GM18907 (cell line): ENCODE measurements at regions not wholly inside any gene's neighbourhood (a gene's known extent, or its start where the extent isn't known, plus 50 kb on each side); places are given as distances from the start of the nearest gene placed in this dataset.
"Not testable (repeated sequence)": the region's sequence is repeated elsewhere in the genome, so short reads cannot be mapped to it uniquely, and the experiment has no call there.

Experiments
- ATAC-seq: cut with Tn5 transposase; IDR thresholded peaks from one replicate; pipeline ENCODE4 v1.9.1; 2021; ENCODE audit warnings: mild to moderate bottlenecking, moderate library complexity; ENCODE audit not compliant: unreplicated experiment

DNA sequence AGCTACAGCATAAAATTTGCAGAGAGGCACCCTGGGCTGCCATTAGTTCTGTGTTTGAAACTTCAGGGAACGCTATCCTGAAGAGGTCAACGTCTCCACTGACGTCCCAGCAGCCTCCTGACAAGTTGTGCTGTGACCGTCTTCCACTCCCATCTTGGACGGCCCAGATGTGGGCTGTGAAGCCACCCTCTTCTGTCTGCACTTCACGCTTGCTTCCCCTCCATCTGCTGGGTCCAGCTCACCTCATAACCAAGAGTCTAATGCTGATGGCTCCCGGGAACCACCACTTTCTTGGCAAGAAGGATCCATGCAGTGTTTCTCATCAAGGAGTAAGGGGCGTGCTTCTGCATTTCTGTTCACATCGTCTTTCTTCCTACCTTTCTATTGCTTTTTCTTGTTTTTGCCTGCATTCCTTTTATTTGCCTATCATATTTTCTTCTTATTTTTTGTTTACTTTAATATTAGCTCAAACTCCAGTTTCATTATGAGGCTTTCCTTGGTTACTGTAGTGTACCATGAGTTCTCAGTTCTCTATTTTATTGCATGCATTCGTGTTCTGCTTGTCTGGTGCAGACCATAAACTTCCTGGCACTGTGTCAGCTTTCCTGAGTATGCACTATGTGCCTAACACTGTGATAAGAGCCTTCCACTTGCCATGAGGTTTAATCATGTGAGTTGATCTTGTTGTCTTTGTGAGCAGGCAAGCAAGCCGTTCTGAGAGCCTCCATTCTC is 631.8 kb upstream of the RAB6C start:
- peak; percentile 100 for ATAC-seq

DNA sequence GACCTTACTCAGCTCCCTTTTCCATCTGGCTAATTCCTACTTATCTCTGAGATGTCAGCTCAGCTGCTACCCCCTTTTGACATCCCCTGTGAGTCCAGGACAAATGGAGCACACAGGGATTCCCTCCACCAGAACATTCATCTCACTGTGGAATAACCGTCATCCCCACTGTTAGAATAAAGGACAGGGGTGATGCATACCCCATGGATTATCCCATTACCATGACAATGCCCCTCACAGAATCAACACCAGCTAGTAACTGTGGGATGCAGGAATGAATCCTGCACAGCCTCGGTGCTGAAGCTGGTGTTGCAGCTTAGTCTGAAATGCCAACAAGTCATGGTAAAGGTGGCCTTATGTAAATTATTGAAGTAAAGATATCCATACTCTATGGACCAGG is 624.8 kb upstream of the RAB6C start:
- ATAC-seq = no peak

DNA sequence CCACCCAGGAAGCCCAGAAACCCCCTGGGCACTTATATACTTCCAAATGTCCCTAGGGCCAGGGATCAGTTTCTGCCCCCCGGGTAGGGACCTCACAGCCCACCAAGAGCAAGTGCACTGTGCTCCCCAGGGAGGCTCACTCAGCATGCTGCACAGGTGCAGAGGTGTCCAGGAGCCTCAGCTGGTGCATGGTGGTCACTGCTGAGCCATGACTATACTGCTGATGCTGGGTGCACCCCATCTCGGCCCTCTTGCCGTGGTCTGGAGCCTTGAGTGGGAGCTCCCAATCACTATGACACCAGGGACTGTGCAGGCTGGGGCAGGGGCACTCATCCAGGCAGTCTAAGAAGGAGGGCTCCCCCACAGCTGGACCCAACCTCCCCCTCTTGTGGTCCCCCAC is 617.8 kb upstream of the RAB6C start:
- ATAC-seq = no peak

- no peak for ATAC-seq
Observed at GRCh38 chr2:129366263-129366662, 613.2 kb upstream of the RAB6C start.

GRCh38 chr2:129367107-129367506 is 612.4 kb upstream of the RAB6C start:
- no peak for ATAC-seq

DNA sequence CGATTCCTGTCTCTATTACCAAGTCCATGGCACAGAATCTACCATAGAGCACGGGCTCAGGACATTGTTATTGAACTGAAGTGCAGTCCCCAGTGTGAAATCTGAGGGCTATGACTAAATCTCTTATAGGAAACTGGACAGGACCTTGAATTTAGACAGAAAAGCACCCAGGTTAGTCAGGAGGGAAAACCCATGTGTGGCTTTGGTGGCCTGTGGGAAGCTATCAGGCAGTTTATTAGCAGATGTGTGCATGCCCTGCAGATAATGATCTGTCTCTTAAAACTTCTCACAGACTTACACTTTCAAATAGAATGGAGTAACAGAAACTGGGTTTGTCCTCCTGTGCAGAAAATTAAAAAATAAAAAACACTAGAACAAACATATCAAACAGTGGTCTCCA is 610.0 kb upstream of the RAB6C start:
- peak; percentile 85 for ATAC-seq

DNA sequence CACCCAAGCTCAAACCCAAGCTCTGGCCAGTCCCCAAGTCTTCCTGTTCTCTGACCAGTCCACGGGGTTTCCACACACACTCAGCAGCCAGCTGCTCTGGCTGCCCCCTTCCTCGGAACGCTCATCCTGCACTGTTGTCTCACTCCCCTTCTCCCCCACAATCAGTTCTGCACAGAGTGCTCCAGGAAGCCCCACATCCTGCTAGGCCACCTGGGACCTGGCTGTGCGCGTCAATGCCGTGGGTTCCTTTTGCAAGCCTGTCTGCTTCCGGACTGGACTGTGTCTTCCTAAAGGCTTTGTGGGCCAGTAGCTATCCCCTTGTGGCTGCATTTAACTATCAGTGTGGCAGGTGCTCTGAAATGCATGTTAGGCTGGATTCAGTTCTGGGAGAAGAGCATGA is 605.0 kb upstream of the RAB6C start:
- no peak for ATAC-seq

DNA sequence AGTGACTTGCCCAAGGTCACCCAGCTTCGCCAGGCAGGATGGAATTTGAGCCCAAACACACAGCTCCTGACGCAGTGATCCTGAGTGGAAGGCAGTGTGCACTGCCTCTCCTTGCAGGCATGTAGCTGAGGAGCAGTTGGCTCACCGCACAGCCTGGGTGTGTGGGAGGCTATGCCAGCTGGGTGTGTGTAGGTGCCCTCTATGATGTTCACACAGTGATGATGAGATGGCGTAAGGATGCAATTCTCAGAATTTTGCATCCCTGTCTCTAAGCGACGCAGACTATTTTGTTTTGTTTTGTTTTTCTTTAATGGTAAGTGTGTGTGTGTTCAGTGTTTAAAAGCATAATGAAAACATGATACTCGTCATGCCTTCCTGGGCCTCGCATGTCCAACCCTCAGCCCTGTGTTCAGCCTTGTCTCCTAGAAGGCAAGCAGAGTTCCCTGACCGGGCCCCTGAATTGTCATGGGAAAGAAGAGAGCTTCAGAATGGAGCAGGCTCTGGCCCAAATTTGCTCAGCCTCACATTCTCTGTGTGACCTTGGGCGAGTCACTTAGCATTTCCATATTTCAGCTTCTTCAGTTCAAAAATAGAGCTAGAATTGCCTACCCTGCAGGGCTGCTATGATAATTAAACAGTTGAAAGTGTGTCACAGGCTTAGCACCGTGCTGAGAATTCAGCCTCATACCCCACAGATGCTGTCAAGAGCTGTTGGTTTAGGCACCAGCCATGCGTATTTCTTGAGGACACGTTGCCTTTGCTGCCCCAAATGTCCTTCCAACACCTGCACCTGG is 603.6 kb upstream of the RAB6C start:
- ATAC-seq = no peak

GRCh38 chr2:129376426-129377077 is 602.9 kb upstream of the RAB6C start:
- no peak for ATAC-seq

GRCh38 chr2:129377078-129377469 is 602.4 kb upstream of the RAB6C start:
- no peak for ATAC-seq

DNA sequence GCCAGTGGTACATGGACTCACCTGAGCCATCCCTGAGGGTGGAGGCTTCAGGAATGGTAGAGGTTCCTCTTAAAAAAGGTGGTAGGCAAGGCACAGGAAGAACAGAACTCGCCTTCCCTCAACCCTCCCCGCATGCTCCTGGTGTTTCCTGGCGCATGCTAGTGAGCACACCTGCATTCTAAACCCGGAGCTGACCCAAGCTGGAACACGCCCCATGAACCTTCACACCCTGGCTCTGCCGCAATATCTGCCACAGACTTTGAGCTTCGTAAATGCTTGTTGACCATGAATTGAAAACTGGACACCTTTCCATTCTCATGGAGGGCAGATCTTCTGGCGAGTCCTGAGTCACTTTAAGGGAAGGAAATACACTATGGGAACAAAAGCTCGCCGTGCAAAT is 601.3 kb upstream of the RAB6C start:
- ATAC-seq = no peak

- ATAC-seq = peak; percentile 67
Observed at GRCh38 chr2:129379411-129379810, 600.1 kb upstream of the RAB6C start.

- no peak for ATAC-seq
Observed at GRCh38 chr2:129381789-129382188, 597.7 kb upstream of the RAB6C start.

DNA sequence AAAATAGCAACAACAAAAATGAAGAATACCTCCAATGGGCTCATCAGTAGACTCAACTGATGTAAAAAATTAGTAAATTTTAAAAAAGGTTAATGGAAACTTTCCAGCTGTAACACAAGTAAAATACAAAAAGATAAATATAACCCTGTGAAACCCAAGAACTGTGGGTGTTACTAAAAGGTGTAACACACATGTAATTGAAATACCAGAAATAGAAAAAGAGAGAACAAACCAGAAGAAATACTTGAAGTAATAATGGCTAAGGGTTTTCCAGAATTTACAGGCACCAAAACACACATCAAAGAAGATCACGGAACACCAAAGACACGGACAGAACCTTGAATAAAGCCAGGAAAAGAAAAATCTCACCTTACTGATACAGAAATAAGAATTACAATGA is 590.6 kb upstream of the RAB6C start:
- no peak for ATAC-seq

DNA sequence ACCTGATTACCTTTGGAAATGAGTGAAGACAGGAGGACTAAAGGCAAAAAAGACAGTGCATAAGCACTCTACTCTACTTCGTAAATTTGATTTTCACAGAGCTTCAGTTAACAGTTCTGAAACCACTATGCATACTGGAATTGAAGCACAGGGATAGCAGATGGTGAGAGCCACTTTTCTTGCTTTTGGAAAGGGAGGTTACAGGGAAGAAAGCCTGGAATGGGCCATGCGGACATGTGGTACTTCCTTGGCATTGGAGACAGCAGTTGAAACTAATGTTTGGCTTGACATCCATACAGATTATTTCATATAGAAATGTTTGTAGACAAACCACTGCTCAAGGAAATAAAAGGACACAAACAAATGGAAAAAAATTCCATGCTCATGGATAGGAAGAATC is 585.6 kb upstream of the RAB6C start:
- ATAC-seq = no peak

DNA sequence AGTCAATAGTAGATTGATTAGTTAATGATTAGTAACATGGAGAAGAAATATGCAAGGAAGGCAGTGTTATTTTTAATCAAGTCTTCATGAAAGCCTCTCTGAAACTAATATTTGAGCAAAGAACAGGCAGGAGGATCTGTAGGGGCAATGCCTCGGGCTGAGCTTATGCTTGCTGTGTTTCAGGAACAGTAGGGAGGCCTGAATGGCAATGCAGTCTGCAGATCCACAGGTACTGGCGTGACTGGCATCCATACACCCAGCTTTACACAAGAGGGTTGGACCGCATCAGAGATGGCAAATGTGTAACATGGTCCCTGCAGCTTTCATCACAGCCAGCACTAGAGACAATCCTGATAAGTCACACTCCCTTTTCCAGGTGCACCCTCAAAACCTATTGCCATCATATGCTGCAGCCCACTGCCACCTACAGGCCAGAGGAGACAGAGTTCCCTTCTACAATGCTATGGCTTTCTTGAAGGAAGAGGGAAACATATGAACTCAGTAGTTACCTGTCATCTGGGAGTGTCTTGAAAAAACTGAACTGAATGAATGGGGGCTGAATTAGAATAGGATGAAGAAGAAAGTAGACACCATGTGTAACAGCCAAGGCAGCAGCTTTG is 582.4 kb upstream of the RAB6C start:
- peak; percentile 83 for ATAC-seq

GRCh38 chr2:129400826-129401225 is 578.6 kb upstream of the RAB6C start:
- ATAC-seq = no peak

DNA sequence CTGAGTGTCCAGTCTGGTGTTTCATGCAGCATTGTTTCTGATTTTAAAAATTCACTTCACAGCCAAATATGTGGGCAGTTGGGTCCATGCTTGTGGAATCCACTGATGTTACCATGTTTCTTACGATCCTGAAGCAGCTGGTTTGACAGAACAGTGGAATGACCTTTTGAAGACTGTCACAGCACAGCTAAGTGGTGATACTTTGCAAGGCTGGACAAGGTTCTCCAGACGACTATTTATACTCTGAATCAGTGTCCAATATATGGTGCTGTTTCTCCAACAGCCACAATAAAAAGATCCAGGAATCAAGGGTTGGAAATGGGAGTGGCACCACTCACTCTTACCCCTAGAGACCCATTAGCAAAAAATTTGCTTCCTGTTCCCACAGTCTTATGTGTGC is 577.4 kb upstream of the RAB6C start:
- ATAC-seq = no peak

- ATAC-seq = no peak
Observed at GRCh38 chr2:129404000-129404685, 575.3 kb upstream of the RAB6C start.

DNA sequence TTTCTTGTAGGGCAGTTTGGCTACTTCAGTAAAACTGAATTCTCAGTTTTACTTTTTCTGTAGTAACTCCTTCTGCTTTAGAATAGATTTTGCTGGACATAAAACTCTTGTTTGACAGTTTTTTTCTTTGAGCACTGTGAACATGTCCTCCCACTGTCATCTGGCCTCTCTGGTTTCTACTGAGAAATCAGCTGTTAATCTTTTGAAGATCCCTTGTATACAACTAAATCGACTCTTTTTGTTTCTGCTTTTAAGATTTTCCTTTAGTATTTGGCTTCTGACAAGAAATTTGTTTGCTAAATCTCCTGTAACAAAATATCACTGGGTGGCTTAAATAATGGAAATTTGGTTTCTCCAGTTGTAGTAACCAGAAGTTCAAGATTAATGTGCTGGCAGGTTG is 570.9 kb upstream of the RAB6C start:
- no peak for ATAC-seq

GRCh38 chr2:129417041-129417440 is 562.4 kb upstream of the RAB6C start:
- not testable (repeated sequence) for ATAC-seq
